ENCODE measurements at regions not wholly inside any gene's neighbourhood (a gene's known extent, or its start where the extent isn't known, plus 50 kb on each side); places are given as distances from the start of the nearest gene placed in this dataset.

DNA sequence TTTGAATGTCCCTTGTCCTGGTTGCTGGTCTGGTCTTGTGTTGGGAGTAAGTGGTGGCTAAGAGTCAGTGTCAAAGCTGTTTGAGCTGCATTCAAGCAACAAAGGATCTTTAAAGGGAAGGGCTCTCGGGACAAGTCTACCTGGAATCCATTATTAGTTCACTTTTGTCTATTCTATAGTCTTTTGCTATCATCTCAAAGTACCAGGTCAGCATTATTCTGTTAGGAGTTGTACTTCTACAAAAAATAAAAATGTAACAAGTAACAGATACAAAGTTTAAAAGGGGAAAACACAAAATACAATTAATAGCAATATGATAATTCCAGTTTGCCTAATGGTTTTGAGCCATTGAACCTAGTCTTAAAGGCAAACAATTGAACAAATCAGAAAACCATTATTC, 317.9 kb downstream of the ZNF516 start:
- H3K4me3 ChIP-seq (ENCODE audit: low read length): no peak overlapping the region

DNA sequence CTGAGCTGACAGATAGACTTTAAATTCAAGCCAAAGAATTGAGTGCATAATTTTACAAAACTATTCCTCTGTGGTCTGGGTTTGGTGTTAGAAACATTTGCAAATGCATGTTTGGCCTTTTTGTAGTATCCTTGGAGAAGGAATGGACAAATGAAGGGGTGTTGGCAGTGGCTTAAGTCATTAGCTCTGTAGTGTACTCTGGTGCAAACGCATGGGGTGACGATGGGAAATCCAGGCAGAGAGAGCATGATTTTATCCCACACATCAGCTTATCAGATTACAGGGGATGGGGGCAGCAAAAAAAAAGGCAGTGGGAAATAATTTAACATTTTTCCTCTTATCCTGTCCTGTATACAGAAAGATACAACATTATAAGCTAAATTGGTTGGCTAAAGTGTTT, 320.6 kb downstream of the ZNF516 start:
- no peak overlapping the region for H3K4me2 ChIP-seq (ENCODE audit: low read depth, low read length)
- TF ChIP-seq, protein P1, sequence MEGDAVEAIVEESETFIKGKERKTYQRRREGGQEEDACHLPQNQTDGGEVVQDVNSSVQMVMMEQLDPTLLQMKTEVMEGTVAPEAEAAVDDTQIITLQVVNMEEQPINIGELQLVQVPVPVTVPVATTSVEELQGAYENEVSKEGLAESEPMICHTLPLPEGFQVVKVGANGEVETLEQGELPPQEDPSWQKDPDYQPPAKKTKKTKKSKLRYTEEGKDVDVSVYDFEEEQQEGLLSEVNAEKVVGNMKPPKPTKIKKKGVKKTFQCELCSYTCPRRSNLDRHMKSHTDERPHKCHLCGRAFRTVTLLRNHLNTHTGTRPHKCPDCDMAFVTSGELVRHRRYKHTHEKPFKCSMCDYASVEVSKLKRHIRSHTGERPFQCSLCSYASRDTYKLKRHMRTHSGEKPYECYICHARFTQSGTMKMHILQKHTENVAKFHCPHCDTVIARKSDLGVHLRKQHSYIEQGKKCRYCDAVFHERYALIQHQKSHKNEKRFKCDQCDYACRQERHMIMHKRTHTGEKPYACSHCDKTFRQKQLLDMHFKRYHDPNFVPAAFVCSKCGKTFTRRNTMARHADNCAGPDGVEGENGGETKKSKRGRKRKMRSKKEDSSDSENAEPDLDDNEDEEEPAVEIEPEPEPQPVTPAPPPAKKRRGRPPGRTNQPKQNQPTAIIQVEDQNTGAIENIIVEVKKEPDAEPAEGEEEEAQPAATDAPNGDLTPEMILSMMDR (IDR thresholded peaks at IDR 0.05; ENCODE audit: low read length): no peak
- TF ChIP-seq EZH2 (optimal IDR thresholded peaks at IDR 0.05; ENCODE audit: low read depth, low read length) (no peak), EZH2phosphoT487 (IDR thresholded peaks at IDR 0.05; ENCODE audit: low read length) (no peak)
- no peaks in the 10 kb centered on the region for H3K27me3 ChIP-seq (replicated peaks; ENCODE audit: insufficient read depth, low read length)

More for the DNA sequence above, 317.9 kb downstream of the ZNF516 start:
- Histone ChIP-seq H3K79me2 (ENCODE audit: low read length) (no peaks in the 10 kb centered on the region), H3K9me3 (replicated peaks; ENCODE audit: insufficient read depth, low read length) (no peaks in the 10 kb centered on the region), H3K36me3 (replicated peaks; ENCODE audit: insufficient read depth, low read length) (no peaks in the 10 kb centered on the region), H3K4me1 (ENCODE audit: low read length) (no peaks in the 10 kb centered on the region), H3F3A (ENCODE audit: insufficient read depth, low read length) (no peaks in the 10 kb centered on the region), H4K20me1 (ENCODE audit: insufficient read depth, low read length) (no peaks in the 10 kb centered on the region), H3K9ac (ENCODE audit: low read length) (no peak overlapping the region), H3K27ac (ENCODE audit: low read length) (no peak overlapping the region), H3K9me2 (replicated peaks; ENCODE audit: insufficient read depth, low read length) (no peaks in the 10 kb centered on the region), H3K4me2 (ENCODE audit: low read depth, low read length) (no peak overlapping the region), H3K27me3 (replicated peaks; ENCODE audit: insufficient read depth, low read length) (no peaks in the 10 kb centered on the region), H2AFZ (ENCODE audit: low read length) (no peak overlapping the region)
- no peak for DNase-seq
- TF ChIP-seq EZH2phosphoT487 (IDR thresholded peaks at IDR 0.05; ENCODE audit: low read length): no peak
- TF ChIP-seq, protein P1 (IDR thresholded peaks at IDR 0.05; ENCODE audit: low read length): no peak
- no peak for TF ChIP-seq EZH2 (optimal IDR thresholded peaks at IDR 0.05; ENCODE audit: low read depth, low read length)

DNA sequence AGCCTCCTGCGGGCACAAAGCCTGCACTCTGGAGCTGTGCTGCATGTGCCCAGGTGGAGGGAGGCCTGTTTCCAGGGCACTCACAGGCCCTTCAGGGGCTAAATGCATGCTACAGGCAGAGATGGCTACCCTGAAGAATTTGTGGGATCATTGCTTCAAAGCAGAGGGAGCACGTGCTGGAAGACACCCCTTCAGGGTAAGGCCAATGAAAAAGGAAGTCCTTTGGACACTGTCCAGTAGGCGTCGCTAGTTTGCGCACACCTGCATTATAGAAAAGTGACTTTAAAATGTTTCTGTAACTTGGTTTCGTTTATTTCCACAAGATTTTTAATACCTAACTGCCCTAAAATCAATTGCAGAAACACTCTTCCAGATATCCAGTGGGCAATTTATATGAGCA, 325.3 kb downstream of the ZNF516 start:
- no peaks in the 10 kb centered on the region for H3K9me2 ChIP-seq (replicated peaks; ENCODE audit: insufficient read depth, low read length)
- H3K9me3 ChIP-seq (replicated peaks; ENCODE audit: insufficient read depth, low read length): no peaks in the 10 kb centered on the region
- peak overlapping the region; percentile 19; the same call in 1 of the 2 replicates for H3K4me2 ChIP-seq (ENCODE audit: low read depth, low read length)
- H4K20me1 ChIP-seq (ENCODE audit: insufficient read depth, low read length): no peaks in the 10 kb centered on the region
- no peaks in the 10 kb centered on the region for H3F3A ChIP-seq (ENCODE audit: insufficient read depth, low read length)
- no peaks in the 10 kb centered on the region for H3K36me3 ChIP-seq (replicated peaks; ENCODE audit: insufficient read depth, low read length)
- no peaks in the 10 kb centered on the region for H3K4me1 ChIP-seq (ENCODE audit: low read length)
- peak overlapping the region; percentile 51 for H2AFZ ChIP-seq (ENCODE audit: low read length)
- DNase-seq: peak; percentile 23
- H3K9ac ChIP-seq (ENCODE audit: low read length): no peak overlapping the region
- no peaks in the 10 kb centered on the region for H3K27me3 ChIP-seq (replicated peaks; ENCODE audit: insufficient read depth, low read length)
- H3K79me2 ChIP-seq (ENCODE audit: low read length): no peaks in the 10 kb centered on the region
- no peak for TF ChIP-seq EZH2phosphoT487 (IDR thresholded peaks at IDR 0.05; ENCODE audit: low read length)
- TF ChIP-seq, protein P1 (IDR thresholded peaks at IDR 0.05; ENCODE audit: low read length): peak; percentile 64
- TF ChIP-seq EZH2 (optimal IDR thresholded peaks at IDR 0.05; ENCODE audit: low read depth, low read length): no peak
- H3K4me3 ChIP-seq (ENCODE audit: low read length): no peak overlapping the region
- H3K27ac ChIP-seq (ENCODE audit: low read length): no peak overlapping the region

More for the DNA sequence above, 320.6 kb downstream of the ZNF516 start:
- Histone ChIP-seq H3K36me3 (replicated peaks; ENCODE audit: insufficient read depth, low read length) (no peaks in the 10 kb centered on the region), H3K4me3 (ENCODE audit: low read length) (no peak overlapping the region), H3K79me2 (ENCODE audit: low read length) (no peaks in the 10 kb centered on the region), H3K9me2 (replicated peaks; ENCODE audit: insufficient read depth, low read length) (no peaks in the 10 kb centered on the region), H3K9ac (ENCODE audit: low read length) (no peak overlapping the region), H3K9me3 (replicated peaks; ENCODE audit: insufficient read depth, low read length) (no peaks in the 10 kb centered on the region), H4K20me1 (ENCODE audit: insufficient read depth, low read length) (no peaks in the 10 kb centered on the region), H2AFZ (ENCODE audit: low read length) (no peak overlapping the region), H3F3A (ENCODE audit: insufficient read depth, low read length) (no peaks in the 10 kb centered on the region), H3K27ac (ENCODE audit: low read length) (no peak overlapping the region), H3K4me1 (ENCODE audit: low read length) (no peaks in the 10 kb centered on the region)
- no peak for DNase-seq
